IPS-18a (cell line): ENCODE measurements at regions not wholly inside any gene's neighbourhood (a gene's known extent, or its start where the extent isn't known, plus 50 kb on each side); places are given as distances from the start of the nearest gene placed in this dataset.

Experiments
- H3K27ac ChIP-seq: one replicate; pipeline ENCODE4 v1.5.1; 2013; ENCODE audit warnings: low read length
- H3K27me3 ChIP-seq: one replicate; pipeline ENCODE4 v1.6.1; 2013; ENCODE audit warnings: mild to moderate bottlenecking, low read length; ENCODE audit not compliant: control insufficient read depth, insufficient read depth
- H3K36me3 ChIP-seq: one replicate; pipeline ENCODE4 v1.6.1; 2013; ENCODE audit warnings: low read depth, low read length; ENCODE audit not compliant: control insufficient read depth
- H3K4me1 ChIP-seq: one replicate; pipeline ENCODE4 v1.6.1; 2013; ENCODE audit warnings: low read depth, low read length; ENCODE audit not compliant: control insufficient read depth
- H3K4me3 ChIP-seq: one replicate; pipeline ENCODE4 v1.5.1; 2013; ENCODE audit warnings: low read length
- H3K9ac ChIP-seq: one replicate; pipeline ENCODE4 v1.6.1; 2013; ENCODE audit warnings: mild to moderate bottlenecking, low read length, moderate library complexity
- H3K9me3 ChIP-seq: one replicate; pipeline ENCODE4 v1.6.1; 2013; ENCODE audit warnings: low read depth, low read length; ENCODE audit not compliant: control insufficient read depth

DNA sequence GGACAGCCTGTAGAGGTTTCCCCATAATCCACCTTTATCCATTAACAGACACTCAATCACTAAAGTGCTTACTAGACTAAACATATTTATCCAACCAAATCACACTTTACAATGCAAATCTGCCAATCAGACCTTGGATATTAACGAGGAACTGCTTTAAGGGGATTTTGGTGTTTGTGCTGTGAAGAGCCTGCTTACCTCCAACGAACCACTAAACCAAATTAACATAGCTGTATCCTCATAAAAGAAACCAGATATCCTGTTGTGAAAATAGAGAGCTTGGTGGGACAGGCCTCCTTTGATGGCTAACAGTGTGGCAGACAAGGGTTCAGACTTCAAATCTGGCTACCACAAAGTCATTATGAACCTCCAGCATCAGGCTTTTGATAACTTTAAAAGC, 252.6 kb upstream of the HAND2 start:
- H3K27ac ChIP-seq: no peak overlapping the region
- peaks cover 5% of the 10 kb centered on the region for H3K4me1 ChIP-seq
- no peak overlapping the region for H3K4me3 ChIP-seq
- no peaks in the 10 kb centered on the region for H3K27me3 ChIP-seq
- H3K9me3 ChIP-seq: peaks cover 8% of the 10 kb centered on the region
- H3K36me3 ChIP-seq: no peaks in the 10 kb centered on the region
- no peak overlapping the region for H3K9ac ChIP-seq

DNA sequence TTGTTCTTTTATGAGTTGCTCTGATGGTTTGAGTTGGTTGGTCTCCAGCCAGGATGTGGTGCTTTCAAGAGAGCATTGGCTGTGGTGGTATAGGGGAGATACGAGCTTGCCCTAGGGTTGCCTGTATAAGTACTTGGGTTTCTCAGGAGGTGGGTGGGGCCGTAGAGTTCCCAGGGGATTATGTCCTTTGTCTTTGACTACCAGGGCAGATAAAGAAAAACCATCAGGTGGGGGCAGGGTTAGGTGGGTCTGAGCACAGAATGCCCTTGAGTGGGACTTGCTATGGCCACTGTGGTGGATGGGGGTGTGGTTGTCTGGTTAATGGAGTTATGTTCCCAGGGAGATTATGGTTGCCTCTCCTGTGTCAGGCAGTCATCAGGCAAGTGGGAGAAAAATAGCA, 247.9 kb upstream of the HAND2 start:
- peaks cover 5% of the 10 kb centered on the region for H3K4me1 ChIP-seq
- H3K27me3 ChIP-seq: no peaks in the 10 kb centered on the region
- no peak overlapping the region for H3K9ac ChIP-seq
- no peaks in the 10 kb centered on the region for H3K36me3 ChIP-seq
- H3K4me3 ChIP-seq: no peak overlapping the region
- no peaks in the 10 kb centered on the region for H3K9me3 ChIP-seq
- no peak overlapping the region for H3K27ac ChIP-seq

DNA sequence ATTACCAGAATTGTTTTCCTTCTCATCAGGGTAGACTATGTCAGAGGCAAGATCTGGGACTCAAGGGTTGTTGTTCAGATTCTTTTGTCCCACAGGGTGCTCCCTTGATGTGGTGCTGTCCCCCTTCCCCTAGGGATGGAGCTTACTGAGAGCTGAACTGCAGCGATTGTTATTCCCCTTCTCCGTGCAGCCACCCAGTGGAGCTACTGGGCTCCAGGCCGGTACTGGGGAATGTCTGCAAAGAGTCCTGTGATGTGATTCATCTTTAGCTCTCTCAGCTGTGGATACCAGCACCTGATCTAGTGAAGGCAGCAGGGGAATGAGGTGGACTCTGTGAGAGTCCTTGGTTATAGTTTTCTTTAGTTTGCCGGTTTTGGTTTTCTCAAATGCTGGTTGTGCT, 247.4 kb upstream of the HAND2 start:
- no peak overlapping the region for H3K9ac ChIP-seq
- H3K36me3 ChIP-seq: no peaks in the 10 kb centered on the region
- no peaks in the 10 kb centered on the region for H3K9me3 ChIP-seq
- H3K4me1 ChIP-seq: peaks cover under 1% of the 10 kb centered on the region
- H3K27ac ChIP-seq: no peak overlapping the region
- H3K27me3 ChIP-seq: no peaks in the 10 kb centered on the region
- no peak overlapping the region for H3K4me3 ChIP-seq

DNA sequence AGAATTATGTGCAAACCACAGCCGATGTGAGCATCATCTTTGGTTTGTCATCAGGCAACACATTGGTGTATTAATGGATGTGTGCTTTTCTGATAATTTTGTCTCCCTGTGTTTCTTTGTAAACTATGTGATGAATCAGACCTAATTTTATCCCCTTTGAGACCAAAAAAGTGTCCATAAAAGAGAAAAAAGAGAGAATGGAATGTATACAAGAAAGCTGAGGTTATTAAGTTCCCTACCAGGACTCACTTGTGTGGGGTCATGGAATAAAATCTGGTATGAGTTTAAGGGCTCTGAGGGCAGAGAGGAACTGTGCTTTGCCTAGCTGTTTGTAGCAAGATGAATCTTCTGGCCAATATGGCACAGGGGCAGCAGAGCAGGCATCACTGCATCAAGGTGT, 239.5 kb upstream of the HAND2 start:
- H3K4me1 ChIP-seq: no peaks in the 10 kb centered on the region

DNA sequence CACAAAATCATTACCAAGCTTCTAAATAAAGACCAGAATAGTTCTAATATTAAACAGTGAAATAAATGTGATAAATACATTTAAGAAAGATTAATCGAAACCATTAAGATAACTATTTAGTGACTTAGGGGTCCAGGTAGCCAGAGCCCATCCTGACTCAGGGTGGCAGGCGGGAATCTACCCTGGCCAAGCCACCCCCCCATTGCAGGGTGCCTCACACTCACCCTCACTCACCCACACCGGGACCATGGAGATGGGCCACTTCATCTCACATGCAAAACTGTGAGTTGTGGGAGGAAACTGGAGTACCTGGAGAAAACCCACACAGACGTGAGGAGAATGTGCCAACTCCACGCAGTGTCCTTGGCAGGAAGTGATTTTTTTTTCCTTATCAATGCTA, 237.6 kb upstream of the HAND2 start:
- Histone ChIP-seq H3K27ac (no peak overlapping the region), H3K4me3 (no peak overlapping the region), H3K9ac (no peak overlapping the region), H3K4me1 (no peaks in the 10 kb centered on the region), H3K36me3 (no peaks in the 10 kb centered on the region), H3K27me3 (no peaks in the 10 kb centered on the region), H3K9me3 (no peaks in the 10 kb centered on the region)

More for the DNA sequence above, 239.5 kb upstream of the HAND2 start:
- Histone ChIP-seq H3K27me3 (no peaks in the 10 kb centered on the region), H3K27ac (no peak overlapping the region), H3K9me3 (no peaks in the 10 kb centered on the region), H3K36me3 (no peaks in the 10 kb centered on the region), H3K9ac (no peak overlapping the region), H3K4me3 (no peak overlapping the region)

DNA sequence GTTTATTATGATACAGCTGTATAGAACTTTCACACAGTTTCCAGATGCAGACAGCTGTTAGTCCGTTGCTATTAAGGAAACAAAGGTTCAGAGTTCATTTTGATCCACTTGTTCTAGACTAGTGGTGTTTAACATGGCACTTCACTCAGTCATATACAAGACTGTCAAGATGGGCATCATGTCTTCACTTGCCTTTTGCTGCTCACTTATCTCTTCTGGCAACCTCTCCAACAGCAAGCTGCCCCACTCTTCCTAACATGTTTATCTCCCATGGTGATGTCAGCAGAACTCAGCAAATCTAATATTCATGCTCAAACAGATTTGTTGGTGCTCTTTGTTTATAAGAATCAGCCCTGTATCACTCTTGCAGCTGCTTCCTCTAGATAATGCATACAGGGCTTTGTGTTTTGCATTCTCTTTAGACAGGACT, 236.2 kb upstream of the HAND2 start:
- Histone ChIP-seq H3K36me3 (no peaks in the 10 kb centered on the region), H3K27ac (no peak overlapping the region), H3K4me1 (no peaks in the 10 kb centered on the region), H3K27me3 (no peaks in the 10 kb centered on the region), H3K9me3 (no peaks in the 10 kb centered on the region), H3K9ac (no peak overlapping the region), H3K4me3 (no peak overlapping the region)

DNA sequence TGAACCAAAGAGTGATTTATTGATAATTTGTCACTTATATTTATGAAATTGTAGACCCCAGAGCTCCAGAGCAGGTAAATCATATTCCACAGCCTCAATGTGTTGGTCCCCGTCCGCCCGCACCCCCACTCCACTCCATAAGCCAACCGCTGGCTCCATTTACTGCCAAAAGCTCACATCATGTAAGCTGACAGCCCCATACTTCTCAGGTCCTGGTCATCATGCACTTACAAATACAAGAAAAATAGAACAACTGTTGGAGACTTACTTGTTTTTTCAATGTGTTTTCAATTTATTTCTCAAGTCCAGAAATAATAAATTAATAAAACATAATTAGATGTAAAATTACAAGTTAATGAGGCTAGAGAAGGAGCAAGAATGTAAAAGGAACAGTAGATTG, 235.7 kb upstream of the HAND2 start:
- H3K9ac ChIP-seq: no peak overlapping the region
- no peak overlapping the region for H3K27ac ChIP-seq
- no peaks in the 10 kb centered on the region for H3K9me3 ChIP-seq

DNA sequence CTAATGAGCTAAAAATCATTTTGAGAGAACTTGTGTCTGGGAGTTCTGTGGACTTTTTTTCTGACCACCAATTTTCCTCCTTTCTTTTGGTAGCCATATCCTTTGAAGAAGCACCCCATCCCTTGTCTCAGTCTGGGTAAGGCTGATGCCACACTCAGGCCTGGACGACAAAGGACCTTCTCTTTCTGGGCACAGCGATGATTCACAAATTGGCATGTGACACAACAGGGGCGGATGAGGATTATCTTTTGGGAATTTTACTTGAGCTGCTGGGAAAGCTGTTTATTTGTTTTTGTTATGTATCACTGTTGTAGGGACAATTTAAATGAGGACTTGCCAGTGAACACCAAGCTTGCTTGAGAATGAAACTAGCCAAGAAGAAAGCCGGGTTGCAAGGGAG, 233.4 kb upstream of the HAND2 start:
- no peak overlapping the region for H3K27ac ChIP-seq
- H3K27me3 ChIP-seq: no peaks in the 10 kb centered on the region
- no peaks in the 10 kb centered on the region for H3K36me3 ChIP-seq
- no peak overlapping the region for H3K4me3 ChIP-seq
- H3K9ac ChIP-seq: no peak overlapping the region
- no peaks in the 10 kb centered on the region for H3K4me1 ChIP-seq
- H3K9me3 ChIP-seq: no peaks in the 10 kb centered on the region

More for the DNA sequence above, 235.7 kb upstream of the HAND2 start:
- H3K27me3 ChIP-seq: no peaks in the 10 kb centered on the region
- H3K4me1 ChIP-seq: no peaks in the 10 kb centered on the region
- no peak overlapping the region for H3K4me3 ChIP-seq
- H3K36me3 ChIP-seq: no peaks in the 10 kb centered on the region

DNA sequence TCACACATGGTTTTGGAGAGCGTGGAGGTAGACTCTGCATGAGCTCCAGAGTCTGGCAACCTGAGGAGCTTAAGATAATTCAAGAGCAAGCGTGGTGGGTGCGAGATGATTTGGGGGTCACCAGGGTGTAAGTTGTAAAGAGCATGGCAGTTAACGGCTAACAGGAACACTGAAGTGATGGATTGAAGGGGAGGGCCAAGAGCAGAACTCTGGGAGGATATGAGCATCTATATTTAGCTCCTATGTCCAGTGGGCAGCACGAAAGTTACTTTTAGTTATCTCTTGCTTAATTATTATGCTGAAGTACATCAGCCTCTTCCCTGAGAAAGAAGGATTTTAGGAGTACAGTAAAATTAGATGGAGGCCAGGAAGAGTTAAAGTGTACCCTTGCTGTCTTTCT, 231.9 kb upstream of the HAND2 start:
- Histone ChIP-seq H3K4me1 (no peaks in the 10 kb centered on the region), H3K36me3 (no peaks in the 10 kb centered on the region), H3K9ac (no peak overlapping the region), H3K4me3 (no peak overlapping the region), H3K27ac (no peak overlapping the region), H3K9me3 (no peaks in the 10 kb centered on the region), H3K27me3 (no peaks in the 10 kb centered on the region)

DNA sequence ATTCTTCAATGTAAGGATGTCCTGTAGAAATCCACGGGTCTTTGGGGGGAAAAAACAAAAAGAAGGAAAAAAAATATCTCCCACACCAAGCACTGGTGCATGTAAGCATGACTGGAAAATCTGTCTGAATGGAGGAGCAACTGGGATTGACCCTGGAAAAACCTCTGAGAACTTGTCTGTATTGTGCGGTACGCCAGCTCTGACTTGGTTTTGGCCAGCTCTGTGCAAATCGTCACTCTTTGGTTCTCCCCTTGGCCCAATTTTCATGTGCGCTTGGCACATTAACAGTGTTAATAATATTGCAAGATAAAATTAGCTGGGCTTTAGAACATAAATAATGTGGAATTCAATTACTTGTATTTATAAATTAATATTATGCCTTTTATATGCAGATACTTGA, 231.2 kb upstream of the HAND2 start:
- no peaks in the 10 kb centered on the region for H3K36me3 ChIP-seq
- H3K9me3 ChIP-seq: no peaks in the 10 kb centered on the region
- H3K27ac ChIP-seq: no peak overlapping the region
- no peak overlapping the region for H3K4me3 ChIP-seq
- H3K27me3 ChIP-seq: no peaks in the 10 kb centered on the region
- no peaks in the 10 kb centered on the region for H3K4me1 ChIP-seq
- H3K9ac ChIP-seq: no peak overlapping the region

DNA sequence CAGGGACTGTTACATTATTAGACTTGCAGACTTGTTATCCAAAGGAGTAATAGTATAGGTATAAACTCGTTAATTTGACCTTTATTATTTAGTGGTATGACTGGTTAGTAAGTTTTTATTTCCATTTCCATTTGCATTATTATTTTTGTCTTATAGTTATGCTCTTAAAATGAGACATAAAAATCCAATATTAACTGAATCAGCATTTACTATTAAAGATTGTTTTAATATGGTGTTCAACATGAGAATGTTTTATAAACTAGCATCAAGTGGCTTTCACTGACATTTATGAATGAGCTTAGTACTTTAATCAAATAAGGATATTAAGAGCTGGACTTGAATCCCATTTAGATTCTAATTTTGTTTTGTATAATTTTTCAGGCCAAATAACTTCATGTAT, 228.1 kb upstream of the HAND2 start:
- Histone ChIP-seq H3K27ac (no peak overlapping the region), H3K36me3 (no peaks in the 10 kb centered on the region), H3K9me3 (no peaks in the 10 kb centered on the region), H3K9ac (no peak overlapping the region), H3K4me1 (no peaks in the 10 kb centered on the region), H3K4me3 (no peak overlapping the region), H3K27me3 (no peaks in the 10 kb centered on the region)

DNA sequence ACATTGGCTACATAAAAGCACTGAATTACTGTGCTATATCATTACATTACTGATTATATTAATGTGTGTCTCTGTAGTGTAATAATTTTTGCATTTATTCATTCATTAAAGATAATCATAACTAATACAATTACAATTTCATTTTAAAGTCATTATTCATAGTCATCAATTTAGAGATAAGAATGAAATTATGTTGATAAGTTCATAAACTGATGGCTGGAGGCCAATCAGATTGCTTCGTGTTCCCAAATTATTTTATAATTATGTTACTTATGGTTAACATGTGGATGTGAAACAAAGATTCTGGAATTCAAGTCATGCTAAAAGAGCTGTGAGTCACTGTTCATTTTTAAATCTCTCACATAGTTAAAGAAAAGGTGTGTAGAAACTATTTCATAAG, 223.4 kb upstream of the HAND2 start:
- no peaks in the 10 kb centered on the region for H3K27me3 ChIP-seq
- H3K4me1 ChIP-seq: no peaks in the 10 kb centered on the region

More for the DNA sequence above, 223.4 kb upstream of the HAND2 start:
- Histone ChIP-seq H3K27ac (no peak overlapping the region), H3K9ac (no peak overlapping the region), H3K9me3 (no peaks in the 10 kb centered on the region), H3K4me3 (no peak overlapping the region), H3K36me3 (no peaks in the 10 kb centered on the region)
